ENCODE measurements at regions not wholly inside any gene's neighbourhood (a gene's known extent, or its start where the extent isn't known, plus 50 kb on each side); places are given as distances from the start of the nearest gene placed in this dataset.

DNA sequence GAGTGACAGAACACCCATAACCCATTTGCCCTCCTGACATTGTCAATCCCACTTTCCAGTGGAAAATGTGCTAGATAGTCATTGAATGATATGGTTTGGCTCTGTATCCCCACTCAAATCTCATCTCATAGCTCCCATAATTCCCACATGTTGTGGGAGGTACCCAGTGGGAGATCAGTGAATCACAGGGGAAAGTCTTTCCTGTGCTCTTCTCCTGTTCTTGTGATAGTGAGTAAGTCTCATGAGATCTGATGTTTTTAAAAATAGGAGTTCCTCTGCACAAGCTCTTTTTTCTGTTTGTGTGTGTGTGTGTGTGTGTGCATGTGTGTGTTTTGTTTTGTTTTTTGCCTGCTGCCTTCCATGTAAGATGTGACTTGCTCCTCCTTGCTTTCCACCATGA is 191.7 kb downstream of the ARRDC4 start:
- TF ChIP-seq EZH2phosphoT487 (IDR thresholded peaks at IDR 0.05; ENCODE audit: low read depth) = no peak
- TF ChIP-seq, protein P1, sequence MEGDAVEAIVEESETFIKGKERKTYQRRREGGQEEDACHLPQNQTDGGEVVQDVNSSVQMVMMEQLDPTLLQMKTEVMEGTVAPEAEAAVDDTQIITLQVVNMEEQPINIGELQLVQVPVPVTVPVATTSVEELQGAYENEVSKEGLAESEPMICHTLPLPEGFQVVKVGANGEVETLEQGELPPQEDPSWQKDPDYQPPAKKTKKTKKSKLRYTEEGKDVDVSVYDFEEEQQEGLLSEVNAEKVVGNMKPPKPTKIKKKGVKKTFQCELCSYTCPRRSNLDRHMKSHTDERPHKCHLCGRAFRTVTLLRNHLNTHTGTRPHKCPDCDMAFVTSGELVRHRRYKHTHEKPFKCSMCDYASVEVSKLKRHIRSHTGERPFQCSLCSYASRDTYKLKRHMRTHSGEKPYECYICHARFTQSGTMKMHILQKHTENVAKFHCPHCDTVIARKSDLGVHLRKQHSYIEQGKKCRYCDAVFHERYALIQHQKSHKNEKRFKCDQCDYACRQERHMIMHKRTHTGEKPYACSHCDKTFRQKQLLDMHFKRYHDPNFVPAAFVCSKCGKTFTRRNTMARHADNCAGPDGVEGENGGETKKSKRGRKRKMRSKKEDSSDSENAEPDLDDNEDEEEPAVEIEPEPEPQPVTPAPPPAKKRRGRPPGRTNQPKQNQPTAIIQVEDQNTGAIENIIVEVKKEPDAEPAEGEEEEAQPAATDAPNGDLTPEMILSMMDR (IDR thresholded peaks at IDR 0.05; ENCODE audit: low read depth, low read length) = no peak
- H3K79me2 ChIP-seq (ENCODE audit: low read length) = no peaks in the 10 kb centered on the region
- H3K27me3 ChIP-seq (ENCODE audit: low read depth, low read length) = 0 out of 2 replicates have a peak, but pooled peaks cover 4% of the 10 kb centered on the region
- H3K9me3 ChIP-seq (ENCODE audit: insufficient read depth, low read length) = no peaks in the 10 kb centered on the region; the same call in 1 of the 2 replicates
- H3K9ac ChIP-seq (ENCODE audit: low read length) = no peak overlapping the region
- H3K27ac ChIP-seq (ENCODE audit: low read length) = no peak overlapping the region
- H3K4me3 ChIP-seq (ENCODE audit: low read length) = no peak overlapping the region
- H3K4me1 ChIP-seq (ENCODE audit: low read length) = no peaks in the 10 kb centered on the region
- H4K20me1 ChIP-seq (ENCODE audit: insufficient read depth, low read length) = no peaks in the 10 kb centered on the region
- H3K36me3 ChIP-seq (replicated peaks; ENCODE audit: low read depth, low read length) = no peaks in the 10 kb centered on the region
- no peak overlapping the region for H2AFZ ChIP-seq (ENCODE audit: low read depth, low read length)
- H3K4me2 ChIP-seq (ENCODE audit: low read length) = no peak overlapping the region

DNA sequence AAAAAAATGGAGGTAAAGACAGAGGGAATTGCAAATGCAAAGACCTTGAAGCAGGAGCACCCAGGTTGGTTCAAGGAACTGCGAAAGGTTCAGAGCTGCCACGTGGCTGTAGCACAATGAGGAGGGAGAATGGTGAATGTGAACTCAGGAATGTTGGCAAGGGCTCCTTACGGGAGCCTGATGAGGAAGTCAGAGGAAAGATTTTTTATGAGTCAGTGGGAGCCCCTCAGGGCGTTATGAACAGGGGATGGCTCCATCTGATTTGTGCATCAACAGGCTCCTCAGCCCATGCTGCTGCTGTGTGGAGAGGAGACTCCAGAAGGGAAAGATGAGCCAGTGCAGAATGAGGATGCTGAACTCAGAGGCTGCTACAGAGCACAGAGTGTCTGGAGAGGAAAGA is 194.4 kb downstream of the ARRDC4 start:
- Histone ChIP-seq H3K4me2 (ENCODE audit: low read length) (no peak overlapping the region), H3K9ac (ENCODE audit: low read length) (no peak overlapping the region), H4K20me1 (ENCODE audit: insufficient read depth, low read length) (no peaks in the 10 kb centered on the region), H3K27me3 (ENCODE audit: low read depth, low read length) (no peaks in the 10 kb centered on the region), H3K9me3 (ENCODE audit: insufficient read depth, low read length) (no peaks in the 10 kb centered on the region), H2AFZ (ENCODE audit: low read depth, low read length) (no peak overlapping the region), H3K4me3 (ENCODE audit: low read length) (no peak overlapping the region), H3K36me3 (replicated peaks; ENCODE audit: low read depth, low read length) (no peaks in the 10 kb centered on the region), H3K4me1 (ENCODE audit: low read length) (no peaks in the 10 kb centered on the region), H3K27ac (ENCODE audit: low read length) (no peak overlapping the region), H3K79me2 (ENCODE audit: low read length) (no peaks in the 10 kb centered on the region)
- TF ChIP-seq EZH2phosphoT487 (IDR thresholded peaks at IDR 0.05; ENCODE audit: low read depth) = no peak
- TF ChIP-seq, protein P1 (IDR thresholded peaks at IDR 0.05; ENCODE audit: low read depth, low read length) = no peak

DNA sequence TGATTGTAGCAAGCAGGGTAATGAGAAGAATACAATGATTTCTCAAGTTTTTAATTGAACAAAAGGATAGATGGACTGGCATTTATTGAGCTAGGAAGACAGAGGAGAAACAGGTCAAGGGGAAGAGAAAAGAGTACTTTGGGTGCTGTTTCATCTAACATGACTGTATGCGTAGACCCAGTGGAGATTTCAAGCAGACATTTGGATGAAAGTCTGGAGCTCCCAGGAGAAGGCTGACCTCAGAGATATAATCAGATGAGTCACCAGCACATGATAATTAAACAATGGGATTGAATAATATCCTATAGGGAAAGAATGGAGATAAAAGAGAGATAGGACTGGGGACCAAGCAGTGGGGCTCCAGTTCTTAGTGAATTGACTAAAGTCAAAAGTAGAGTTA is 194.9 kb downstream of the ARRDC4 start:
- Histone ChIP-seq H2AFZ (ENCODE audit: low read depth, low read length) (no peak overlapping the region), H3K36me3 (replicated peaks; ENCODE audit: low read depth, low read length) (no peaks in the 10 kb centered on the region), H3K4me2 (ENCODE audit: low read length) (no peak overlapping the region), H3K9ac (ENCODE audit: low read length) (no peak overlapping the region), H4K20me1 (ENCODE audit: insufficient read depth, low read length) (no peaks in the 10 kb centered on the region), H3K4me3 (ENCODE audit: low read length) (no peak overlapping the region), H3K9me3 (ENCODE audit: insufficient read depth, low read length) (no peaks in the 10 kb centered on the region), H3K27me3 (ENCODE audit: low read depth, low read length) (no peaks in the 10 kb centered on the region), H3K4me1 (ENCODE audit: low read length) (no peaks in the 10 kb centered on the region), H3K79me2 (ENCODE audit: low read length) (no peaks in the 10 kb centered on the region), H3K27ac (ENCODE audit: low read length) (no peak overlapping the region)
- TF ChIP-seq, protein P1 (IDR thresholded peaks at IDR 0.05; ENCODE audit: low read depth, low read length) = no peak
- no peak for TF ChIP-seq EZH2phosphoT487 (IDR thresholded peaks at IDR 0.05; ENCODE audit: low read depth)

DNA sequence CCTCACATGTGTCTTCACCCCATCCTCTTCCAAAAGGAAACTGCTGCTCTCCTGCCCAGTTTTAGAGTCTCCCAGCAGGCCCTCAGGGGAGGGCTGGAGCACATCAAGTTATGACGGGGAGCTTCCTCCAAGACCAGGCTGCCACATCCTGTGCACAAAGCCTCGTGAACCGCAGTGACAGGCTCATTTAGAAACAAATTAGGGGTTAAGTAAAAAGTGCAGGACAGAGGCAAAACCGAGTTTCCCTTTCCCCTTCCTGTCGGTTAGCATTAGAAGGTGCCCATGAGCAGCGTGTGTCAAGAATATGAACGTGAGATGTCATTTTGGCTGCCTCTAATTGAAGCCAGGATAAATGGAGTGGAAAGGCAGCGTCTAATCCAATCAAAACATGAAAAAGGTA is 199.7 kb downstream of the ARRDC4 start:
- H3K27me3 ChIP-seq (ENCODE audit: low read depth, low read length) = peaks cover 4% of the 10 kb centered on the region; the same call in 1 of the 2 replicates
- no peak overlapping the region for H2AFZ ChIP-seq (ENCODE audit: low read depth, low read length)
- no peaks in the 10 kb centered on the region for H3K9me3 ChIP-seq (ENCODE audit: insufficient read depth, low read length)
- no peaks in the 10 kb centered on the region for H3K4me1 ChIP-seq (ENCODE audit: low read length)
- TF ChIP-seq EZH2phosphoT487 (IDR thresholded peaks at IDR 0.05; ENCODE audit: low read depth) = no peak
- TF ChIP-seq, protein P1 (IDR thresholded peaks at IDR 0.05; ENCODE audit: low read depth, low read length) = no peak
- no peaks in the 10 kb centered on the region for H3K36me3 ChIP-seq (replicated peaks; ENCODE audit: low read depth, low read length)
- H3K79me2 ChIP-seq (ENCODE audit: low read length) = no peaks in the 10 kb centered on the region
- no peak overlapping the region for H3K27ac ChIP-seq (ENCODE audit: low read length)
- H3K4me3 ChIP-seq (ENCODE audit: low read length) = no peak overlapping the region
- no peak overlapping the region for H3K9ac ChIP-seq (ENCODE audit: low read length)
- H4K20me1 ChIP-seq (ENCODE audit: insufficient read depth, low read length) = no peaks in the 10 kb centered on the region
- no peak overlapping the region for H3K4me2 ChIP-seq (ENCODE audit: low read length)

Data from OCI-LY3 (cell line).